GM21390 (cell line): ENCODE measurements at regions not wholly inside any gene's neighbourhood (a gene's known extent, or its start where the extent isn't known, plus 50 kb on each side); places are given as distances from the start of the nearest gene placed in this dataset.

ENCODE experiments used
- ATAC-seq: cut with Tn5 transposase; IDR thresholded peaks from one replicate; pipeline ENCODE4 v1.9.1; 2021; ENCODE audit not compliant: unreplicated experiment

DNA sequence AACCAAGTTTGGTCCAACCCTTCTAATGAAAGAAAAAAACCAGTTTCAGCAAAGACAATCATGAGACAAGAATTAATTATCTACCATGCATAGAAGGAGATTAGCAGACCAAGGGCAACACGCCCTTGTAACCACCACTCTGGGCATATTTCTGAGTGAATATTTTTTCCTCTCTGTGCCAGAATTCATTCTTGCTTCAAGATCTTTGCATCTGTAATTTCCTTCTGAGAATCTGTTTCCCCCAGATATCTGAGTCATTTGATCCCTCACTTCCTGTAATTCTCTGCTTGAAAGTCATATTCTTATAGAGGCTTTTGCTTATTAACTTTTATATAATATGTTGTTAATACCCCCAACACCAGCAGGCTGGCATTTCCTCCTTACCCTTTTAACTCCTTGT is 243.7 kb downstream of the SLC16A7 start:
- ATAC-seq: no peak

DNA sequence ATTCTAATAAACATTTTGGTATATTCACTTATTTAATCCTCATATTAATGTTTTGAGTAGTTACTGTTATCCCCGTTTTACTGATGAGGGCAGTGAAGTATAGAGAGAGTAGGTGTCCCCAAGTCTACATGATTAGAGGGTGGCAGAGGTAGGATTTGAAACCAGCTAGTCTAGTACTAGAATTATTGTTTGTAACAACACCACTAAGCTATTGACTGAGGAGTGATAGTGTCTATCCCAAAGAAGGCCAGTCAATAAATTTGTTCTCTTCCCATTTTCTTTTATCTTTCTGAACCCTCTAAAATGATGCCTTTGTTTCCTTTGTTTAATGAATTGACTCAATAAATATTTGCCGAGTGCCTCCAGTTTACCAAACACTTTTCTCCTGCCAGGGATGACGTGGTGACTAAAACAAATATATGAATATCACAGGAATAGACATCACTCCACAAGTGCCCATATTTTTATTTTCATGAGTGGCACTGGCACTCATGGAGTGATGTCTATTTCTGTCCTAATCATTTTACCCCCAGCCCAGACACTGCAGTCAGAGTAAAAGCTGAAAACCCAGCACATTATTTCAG is 247.5 kb downstream of the SLC16A7 start:
- ATAC-seq: no peak

DNA sequence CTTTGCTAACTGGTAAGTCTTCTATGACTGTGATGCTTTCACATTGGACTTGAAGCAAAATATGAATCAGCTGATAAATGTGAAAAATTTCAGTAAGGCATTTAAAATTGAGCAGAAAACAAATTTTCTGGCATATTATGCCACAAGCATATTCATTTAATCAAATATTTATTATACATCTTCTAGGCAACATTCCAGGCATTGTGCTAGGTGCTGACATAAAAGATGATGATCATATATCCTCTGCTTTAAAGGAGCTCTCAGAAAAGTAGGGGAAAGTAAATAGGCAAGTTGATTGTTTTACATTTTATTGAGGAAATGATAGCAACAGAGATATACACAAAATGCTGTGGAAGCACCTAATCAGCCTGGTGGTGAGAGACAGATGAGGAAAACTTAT is 248.9 kb downstream of the SLC16A7 start:
- no peak for ATAC-seq

DNA sequence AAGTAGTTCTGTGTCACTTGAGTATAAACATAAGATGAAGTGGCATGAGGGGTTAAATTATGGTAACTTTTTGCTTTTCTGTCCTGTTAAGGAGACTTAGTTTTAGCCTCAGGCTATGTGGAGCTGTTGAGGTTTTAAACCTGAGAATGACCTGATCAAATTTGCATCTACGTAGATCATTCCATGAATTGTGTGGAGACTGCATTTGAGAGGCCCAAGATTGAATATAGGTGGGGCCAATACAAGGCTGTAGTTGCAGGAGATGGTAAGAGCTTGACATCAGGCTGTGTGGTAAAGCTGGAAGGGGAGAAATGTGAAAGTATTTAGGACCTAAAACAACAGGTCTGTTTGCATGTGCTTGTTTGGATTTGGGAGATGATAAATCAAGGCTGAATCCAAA is 249.5 kb downstream of the SLC16A7 start:
- ATAC-seq: no peak

DNA sequence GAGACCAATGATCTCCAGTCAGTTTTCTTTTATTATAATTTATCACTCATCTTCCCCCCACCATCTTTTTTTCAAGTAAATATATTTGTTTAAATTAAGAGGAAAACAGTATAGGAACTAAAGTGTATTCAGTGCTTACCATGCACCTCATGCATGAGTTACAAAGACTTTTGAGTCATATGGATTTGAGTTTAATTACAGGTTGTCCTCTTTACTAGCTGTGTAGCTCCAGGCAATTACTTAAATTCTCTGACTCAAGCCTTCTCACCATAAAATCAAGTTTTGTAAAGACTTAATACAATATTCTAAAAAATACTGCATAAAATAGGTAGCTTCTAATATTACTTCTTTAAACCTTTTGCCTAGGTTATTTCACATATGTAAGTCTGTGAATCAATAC is 251.3 kb downstream of the SLC16A7 start:
- ATAC-seq: no peak

DNA sequence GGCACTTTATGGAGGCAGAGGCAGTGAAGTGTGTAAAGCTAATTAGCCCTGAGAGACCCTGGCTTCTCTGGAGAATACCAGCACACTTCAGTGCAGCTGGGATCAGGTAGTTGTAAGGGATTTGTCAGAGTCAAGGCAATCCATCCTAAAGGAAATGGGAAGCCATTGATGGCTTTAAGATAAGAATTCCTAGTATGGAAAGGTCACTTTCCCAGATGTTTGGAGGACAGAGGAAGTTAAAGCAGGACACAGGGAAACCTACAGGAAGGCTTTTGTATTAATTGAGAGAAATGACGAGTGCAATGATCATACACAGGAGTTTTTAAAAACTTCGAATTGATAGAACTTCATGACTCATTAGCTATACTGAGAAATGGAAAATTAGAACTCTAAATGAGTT is 254.4 kb downstream of the SLC16A7 start:
- no peak for ATAC-seq

DNA sequence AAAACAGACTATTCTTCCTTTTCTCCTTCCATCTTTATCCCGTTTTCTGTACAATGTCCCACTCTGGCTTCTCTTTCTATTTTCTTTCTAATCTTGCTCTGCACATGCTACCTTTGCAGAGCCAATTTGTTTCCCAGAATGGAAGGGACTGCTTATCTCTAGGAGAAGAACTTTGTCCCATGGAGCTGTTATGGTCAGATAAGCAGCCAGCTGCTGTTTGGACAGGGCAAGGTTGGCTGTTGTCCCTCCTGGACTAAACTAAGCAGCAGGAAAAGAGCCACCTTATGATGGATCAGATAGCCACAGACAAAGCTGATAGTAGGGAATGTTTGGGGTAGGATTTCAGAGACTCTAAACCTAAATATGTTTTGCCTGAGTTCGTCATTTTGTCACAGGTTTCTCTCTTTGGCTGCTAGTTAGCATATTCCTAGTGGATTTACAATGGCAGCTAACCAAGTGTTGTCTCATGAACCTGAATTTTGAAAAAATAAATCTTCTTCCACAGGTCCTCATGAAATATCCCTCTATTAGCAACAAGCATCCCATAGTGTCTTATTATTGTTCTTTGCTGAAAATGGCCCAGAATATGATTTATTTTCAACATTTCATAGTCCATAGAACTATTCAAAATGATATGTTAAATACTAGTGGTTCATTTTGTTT is 262.8 kb downstream of the SLC16A7 start:
- no peak for ATAC-seq

DNA sequence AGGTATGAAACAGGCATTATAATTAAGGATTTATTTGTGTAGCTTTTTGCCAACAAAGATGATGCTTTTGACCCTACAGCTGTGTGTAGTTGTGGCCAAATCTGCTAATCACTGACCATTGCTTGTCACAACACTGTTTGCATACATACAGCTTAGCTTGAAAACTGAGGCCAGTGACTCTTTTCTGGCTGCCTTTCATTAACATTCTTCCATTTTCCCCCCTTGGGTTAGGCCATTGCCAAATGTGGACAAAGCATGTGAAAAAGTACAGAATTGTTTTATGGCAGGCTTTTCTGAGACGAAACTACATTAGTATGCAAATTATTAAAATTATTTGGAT is 263.3 kb downstream of the SLC16A7 start:
- ATAC-seq: no peak

DNA sequence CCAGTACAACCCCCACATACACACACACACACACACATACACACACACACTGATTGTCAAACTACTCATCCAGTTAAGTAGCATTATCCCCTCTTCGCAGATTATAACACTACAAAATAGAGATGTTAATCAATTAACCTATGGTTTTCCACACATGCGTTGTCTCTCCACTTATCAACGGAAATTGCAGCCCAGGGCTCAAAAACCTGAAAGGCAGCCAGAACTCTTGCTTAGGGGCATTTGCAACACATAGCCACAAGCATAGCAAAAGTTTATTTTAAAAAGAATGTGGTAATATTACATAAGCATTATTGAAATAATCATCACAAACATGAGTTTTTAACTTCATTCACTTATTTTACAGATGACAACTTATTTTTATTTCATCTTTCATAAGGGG is 265.8 kb downstream of the SLC16A7 start:
- ATAC-seq: no peak

DNA sequence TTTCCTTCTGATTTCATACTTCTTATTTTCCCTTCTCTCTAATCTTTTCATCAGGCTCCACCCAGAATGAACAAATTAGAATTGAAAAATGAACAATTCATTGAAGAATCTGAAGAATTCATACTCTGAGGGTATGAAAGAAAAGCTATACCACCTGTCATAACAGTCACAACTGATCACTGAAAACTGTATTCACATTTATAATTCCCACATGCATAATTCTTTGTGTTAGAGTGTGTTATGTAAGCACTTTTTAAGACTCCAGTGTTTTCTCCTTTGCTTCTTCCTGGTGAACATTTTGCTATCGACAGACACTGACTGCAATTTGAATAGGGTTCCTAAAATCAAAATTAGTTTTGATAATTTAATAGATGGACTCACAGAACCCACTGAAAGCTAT is 271.2 kb downstream of the SLC16A7 start:
- no peak for ATAC-seq

DNA sequence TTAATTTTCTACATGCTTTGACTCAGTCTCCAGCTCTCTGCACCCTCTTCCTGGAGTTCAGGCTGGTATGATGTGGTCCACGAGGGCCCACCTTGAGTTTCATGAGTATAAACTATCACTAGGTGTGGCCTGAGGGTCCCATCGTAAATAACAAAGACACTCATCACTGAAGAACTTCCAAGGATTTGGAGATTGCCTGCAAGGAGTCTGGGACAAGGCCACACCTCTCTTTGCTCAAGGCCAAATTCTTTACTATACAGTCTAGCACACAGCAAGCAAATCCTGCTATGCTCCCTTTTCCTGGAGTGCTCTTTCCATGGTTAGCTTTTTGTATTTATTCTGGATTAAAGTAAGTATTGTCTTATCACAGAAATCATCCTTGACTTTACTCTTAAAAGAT is 271.9 kb downstream of the SLC16A7 start:
- ATAC-seq: no peak

DNA sequence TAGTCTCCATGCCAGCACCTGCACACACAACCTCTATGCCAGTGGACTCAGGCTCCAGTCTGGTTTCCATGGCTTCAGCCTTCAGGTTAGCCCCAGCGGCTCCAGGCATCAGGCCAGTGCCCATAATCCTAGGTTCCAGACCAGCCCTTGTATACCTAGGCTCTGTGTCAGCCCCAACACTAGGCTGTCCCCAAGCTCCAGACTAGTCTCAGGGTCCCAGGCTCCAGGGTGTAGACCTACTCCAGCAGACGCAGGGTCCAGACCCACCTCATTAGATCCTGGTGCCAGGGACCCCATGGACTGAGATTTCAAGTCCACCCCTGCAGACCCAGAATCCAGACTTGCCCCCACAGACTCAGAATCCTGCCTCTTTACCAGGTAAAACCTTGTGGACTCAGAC is 275.9 kb downstream of the SLC16A7 start:
- no peak for ATAC-seq

DNA sequence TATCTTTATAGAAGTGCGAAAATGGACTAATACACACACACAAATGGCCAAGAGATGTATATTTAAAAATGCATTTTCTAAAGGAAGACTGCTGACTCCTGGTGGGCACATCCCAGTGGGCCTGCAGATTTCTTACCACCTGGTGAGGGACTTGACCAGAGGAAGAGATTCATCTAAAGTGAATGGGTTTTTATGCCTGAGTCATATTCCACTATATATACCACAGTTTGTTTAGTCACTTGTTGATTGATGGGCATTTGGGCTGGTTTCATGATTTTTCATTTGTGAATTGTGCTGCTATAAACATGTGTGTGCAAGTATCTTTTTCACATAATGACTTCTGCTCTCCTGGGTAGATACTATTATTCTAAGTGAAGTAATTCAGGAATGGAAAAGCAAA is 277.3 kb downstream of the SLC16A7 start:
- ATAC-seq: no peak

DNA sequence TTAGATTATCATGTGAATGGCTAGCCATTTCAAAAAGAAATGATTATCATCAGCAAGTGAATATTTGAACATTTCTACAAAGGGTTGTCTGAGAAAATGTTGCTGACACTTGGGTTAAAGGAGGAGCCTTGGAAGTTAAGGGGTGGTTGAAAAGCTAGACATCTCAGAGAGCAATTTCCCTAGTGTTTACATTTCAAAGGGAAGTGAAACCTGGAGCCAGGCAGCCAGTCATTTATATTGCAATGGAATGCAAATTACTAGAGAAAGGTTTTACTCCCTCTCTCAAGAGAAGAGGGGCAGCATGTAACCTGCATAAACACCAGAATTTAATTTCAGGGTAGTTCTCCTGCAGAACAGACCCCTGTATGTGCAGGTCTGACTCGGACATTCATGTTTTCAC is 279.0 kb downstream of the SLC16A7 start:
- ATAC-seq: no peak

DNA sequence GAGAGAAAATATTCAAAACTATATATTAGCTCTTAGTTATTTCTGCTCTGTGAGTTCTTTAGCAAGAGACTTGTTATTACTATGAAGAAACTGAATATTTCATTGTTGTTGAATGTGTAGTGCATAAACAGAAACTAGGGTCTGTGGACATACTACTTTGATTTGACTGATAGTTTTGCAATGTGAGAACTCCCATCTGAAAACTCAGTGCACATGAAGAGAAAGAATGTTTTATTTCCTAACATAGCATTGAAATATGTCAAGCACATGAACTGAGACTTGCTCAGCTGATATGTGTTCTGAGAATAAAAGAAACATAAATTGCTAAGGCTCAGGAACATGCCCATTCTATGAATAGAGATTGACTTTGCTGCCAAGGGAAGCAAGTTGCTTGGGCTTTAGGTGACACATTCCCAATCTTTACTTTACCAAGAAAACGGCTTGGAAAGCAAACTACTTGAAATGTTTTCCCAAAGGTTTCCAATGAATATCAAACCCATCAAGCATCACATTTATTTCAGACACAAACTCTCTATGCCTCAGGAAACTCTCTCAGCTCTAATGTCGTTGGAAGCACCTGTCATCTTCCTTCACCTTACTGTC is 290.4 kb downstream of the SLC16A7 start:
- ATAC-seq: no peak

DNA sequence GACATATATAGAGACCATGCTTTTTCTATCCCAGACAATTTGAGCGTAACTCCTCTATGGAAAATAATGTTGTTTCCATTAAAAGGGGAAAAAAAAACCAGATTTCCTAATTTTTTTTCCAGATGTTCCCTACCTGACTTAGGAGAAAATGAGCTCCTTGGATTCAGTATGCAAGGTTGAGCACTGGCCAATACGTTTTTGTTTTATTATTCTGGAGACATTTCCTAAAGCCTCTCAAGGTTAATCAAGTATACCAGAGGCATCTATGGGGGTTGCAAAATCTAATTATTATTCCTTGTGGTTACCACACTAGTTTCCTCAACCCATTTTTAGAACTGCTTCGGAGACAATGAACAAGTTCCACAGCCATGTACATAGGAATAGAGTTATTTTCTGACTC is 291.3 kb downstream of the SLC16A7 start:
- no peak for ATAC-seq

DNA sequence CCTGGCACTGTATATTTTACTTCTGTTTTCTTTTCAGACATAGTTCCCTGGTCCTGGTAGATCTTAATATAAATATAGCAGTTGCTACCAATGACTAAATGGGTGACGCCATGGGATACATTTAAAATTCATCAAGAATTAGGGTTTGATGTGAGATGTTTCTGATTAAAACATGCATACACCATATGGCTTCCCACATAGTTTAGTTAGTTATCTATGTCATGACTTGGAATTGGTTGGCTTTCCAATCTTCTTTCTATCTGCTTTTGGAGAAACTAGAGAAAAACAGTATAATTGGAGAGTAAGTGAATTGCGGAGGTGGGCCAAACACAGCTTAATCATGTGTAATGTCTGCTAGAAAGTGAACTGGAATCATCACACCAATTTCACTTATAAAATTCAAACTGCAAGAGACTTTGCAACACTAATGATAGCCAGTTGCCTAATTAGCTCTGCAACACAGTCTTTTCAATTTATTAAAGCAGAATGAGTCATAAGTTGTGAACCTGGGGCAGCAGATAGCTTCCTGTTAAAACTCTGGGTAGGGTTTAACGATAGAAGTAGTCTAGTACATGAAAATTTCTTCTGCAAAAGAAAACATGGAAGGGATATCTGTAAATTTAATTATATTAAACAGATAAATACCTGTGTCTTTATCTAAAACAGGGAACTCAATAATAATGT is 295.2 kb downstream of the SLC16A7 start:
- no peak for ATAC-seq

DNA sequence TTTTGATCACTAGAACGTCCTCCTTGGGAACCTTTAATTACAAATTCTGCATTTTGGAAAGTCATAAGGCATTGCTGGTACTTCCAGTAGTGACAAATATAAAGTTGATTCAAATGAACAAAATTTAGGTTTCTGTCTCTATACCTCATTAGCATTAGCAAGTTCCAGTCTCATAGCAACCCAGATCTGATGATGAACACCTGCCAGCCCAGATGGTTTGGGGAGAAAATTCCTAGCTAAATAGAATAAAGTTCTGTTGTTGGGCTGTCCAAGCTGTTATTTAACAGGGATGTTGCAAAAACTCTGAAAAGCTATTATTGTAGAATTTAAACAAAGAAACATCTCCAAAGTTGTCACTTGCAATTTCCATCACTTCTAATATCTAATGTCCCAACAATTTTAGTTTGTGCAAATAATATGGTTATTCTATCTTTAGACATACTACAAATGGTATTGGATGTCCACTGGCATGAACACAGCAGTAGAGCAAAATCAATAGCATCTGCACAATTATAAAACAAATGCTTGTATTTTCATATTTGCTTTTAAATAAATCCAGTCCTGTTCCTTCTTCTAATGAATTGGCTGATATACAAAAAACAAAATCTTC is 299.4 kb downstream of the SLC16A7 start:
- ATAC-seq: no peak

DNA sequence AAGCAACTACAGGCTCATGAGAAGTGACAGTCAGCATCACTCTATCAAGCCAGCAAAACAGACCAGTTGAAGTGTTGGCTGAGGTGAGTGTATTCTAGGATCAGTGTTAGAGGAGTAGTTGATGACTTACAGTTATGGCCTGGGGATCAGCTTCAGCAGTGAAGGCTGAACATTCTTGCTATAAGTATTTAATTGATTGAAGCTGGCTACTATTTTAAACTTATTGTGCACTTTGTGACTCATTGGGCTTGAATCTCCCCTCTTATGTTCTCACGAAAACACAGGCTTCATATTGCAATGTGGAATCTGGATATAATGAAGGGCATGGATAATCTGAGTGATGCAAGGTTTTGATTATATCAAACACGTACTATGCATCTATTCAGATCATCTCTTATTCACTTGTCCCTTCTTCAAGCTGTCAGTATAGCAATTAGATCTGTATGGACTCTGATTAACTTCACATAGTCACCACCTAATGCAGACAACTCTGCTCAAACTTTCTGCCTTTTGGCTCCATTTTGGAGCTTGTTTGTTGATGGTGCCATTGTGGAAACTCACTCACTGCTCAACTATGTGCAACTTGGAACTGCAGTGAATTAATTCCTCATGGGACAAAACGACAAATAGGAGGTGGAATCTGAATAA is 309.2 kb downstream of the SLC16A7 start:
- ATAC-seq: no peak

DNA sequence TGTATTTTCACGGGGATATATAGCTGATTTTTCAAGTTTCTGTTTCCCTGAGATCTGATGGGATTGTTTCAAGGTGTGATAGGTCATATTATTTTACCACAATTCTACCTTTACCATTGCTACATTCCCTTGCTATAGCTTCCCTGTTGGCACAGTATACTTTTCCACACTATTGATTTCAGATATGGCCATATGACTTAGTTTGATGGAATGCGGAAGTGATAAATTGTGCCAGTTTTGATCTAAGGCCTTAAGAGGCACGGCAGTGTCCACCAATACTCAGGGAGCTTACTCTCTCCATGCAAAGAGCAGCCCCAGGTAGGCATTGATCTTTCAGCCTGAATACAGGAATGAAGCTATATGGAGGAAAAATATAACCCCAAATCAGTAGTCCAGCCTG is 315.7 kb downstream of the SLC16A7 start:
- no peak for ATAC-seq

DNA sequence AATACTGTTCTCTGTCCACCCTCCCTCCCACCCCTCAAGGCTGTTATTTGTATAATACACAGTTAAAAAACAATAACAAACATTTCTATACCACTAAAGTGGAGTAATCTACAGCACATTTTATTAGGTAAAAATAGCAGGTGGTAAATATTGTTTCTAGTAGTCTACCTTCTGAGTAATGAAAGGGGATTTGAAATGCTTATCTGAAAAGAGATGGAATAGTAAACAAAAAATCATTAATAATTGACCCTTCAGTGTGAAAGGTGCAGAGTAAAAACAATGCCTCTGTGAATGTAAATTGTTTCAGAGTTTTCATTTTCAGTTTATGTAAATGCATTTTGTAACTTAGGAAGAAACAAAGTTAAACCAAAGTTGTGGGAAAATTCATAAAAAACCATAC is 321.2 kb downstream of the SLC16A7 start:
- no peak for ATAC-seq
